BLaER1 (cell line): ENCODE measurements at regions not wholly inside any gene's neighbourhood (a gene's known extent, or its start where the extent isn't known, plus 50 kb on each side); places are given as distances from the start of the nearest gene placed in this dataset.

ENCODE experiments used
- H3K27ac ChIP-seq: shearing (Covaris generic); formaldehyde crosslinking; 2 replicates; pipeline ENCODE4 v1.8.1; 2022
- H3K27me3 ChIP-seq: shearing (Covaris generic); formaldehyde crosslinking; 2 replicates; pipeline ENCODE4 v1.8.1; 2022
- H3K36me3 ChIP-seq: shearing (Covaris generic); formaldehyde crosslinking; 2 replicates; pipeline ENCODE4 v1.8.1; 2022
- H3K4me1 ChIP-seq: shearing (Covaris generic); formaldehyde crosslinking; 2 replicates; pipeline ENCODE4 v1.8.1; 2022
- H3K4me2 ChIP-seq: shearing (Covaris generic); formaldehyde crosslinking; 2 replicates; pipeline ENCODE4 v1.8.1; 2022
- H3K4me3 ChIP-seq: shearing (Covaris generic); formaldehyde crosslinking; 2 replicates; pipeline ENCODE4 v1.8.1; 2022
- H3K9ac ChIP-seq: shearing (Covaris generic); formaldehyde crosslinking; 2 replicates; pipeline ENCODE4 v1.8.1; 2022
- H3K9me3 ChIP-seq: shearing (Covaris generic); formaldehyde crosslinking; 2 replicates; pipeline ENCODE4 v1.8.1; 2022
- H4K20me1 ChIP-seq: shearing (Covaris generic); formaldehyde crosslinking; 2 replicates; pipeline ENCODE4 v1.8.1; 2022
- Cebpa-rat ChIP-seq: shearing (Covaris generic); IDR thresholded peaks from 2 replicates; pipeline ENCODE4 v1.8.1; 2022

DNA sequence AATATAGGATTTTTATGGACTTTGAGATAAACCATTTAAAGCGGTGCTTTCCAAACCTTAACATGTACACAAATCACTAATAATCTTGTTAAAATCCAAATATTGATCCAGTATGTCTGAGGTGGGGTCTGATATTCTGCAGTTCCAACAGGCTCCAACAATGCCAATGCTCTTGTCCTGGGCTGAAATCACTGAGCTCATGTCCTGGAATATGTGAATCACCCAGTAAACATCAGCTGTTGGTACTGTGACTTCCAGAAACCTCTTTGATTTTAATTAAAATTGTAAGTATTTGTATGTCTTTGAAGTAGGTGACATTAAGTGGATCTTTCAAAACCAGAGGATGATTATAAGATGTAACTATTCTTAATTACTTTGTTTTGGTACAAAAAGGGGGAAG is 52.8 kb upstream of the CAST start:
- Histone ChIP-seq H3K36me3 (no peaks in the 10 kb centered on the region), H3K9ac (no peak overlapping the region), H3K4me2 (no peak overlapping the region), H3K4me1 (peaks cover 4% of the 10 kb centered on the region), H3K27ac (no peak overlapping the region), H3K27me3 (no peaks in the 10 kb centered on the region), H3K4me3 (no peak overlapping the region), H4K20me1 (no peaks in the 10 kb centered on the region), H3K9me3 (no peaks in the 10 kb centered on the region; the same call in 1 of the 2 replicates)
- TF ChIP-seq Cebpa-rat = no peak

DNA sequence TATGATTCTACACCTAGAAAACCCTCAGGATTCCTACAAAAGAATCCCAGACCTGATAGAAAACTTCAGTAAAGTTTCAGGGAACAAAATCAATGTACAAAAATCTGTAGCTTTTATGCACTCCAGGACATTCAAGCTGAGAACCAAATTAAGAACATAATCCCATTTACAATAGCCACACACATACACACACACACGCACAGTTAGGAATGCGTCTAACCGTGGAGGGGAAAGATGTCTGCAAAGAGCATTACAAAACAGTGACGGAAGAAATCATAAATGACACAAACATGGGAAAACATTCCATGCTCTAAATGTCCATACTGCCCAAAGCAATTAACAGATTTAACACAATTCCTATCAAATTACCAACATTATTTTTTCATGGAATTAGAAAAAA is 51.4 kb upstream of the CAST start:
- Histone ChIP-seq H3K4me1 (peaks cover 7% of the 10 kb centered on the region), H3K27ac (no peak overlapping the region), H3K4me2 (no peak overlapping the region), H4K20me1 (no peaks in the 10 kb centered on the region), H3K27me3 (no peaks in the 10 kb centered on the region), H3K9me3 (peaks cover 4% of the 10 kb centered on the region), H3K36me3 (no peaks in the 10 kb centered on the region), H3K9ac (no peak overlapping the region), H3K4me3 (no peak overlapping the region)
- no peak for TF ChIP-seq Cebpa-rat

GRCh38 chr5:96611946-96612345 is 50.2 kb upstream of the CAST start:
- TF ChIP-seq Cebpa-rat = no peak
- no peaks in the 10 kb centered on the region for H3K36me3 ChIP-seq
- H3K27ac ChIP-seq = no peak overlapping the region
- no peak overlapping the region for H3K4me2 ChIP-seq
- no peak overlapping the region for H3K4me3 ChIP-seq
- H3K4me1 ChIP-seq = peaks cover 7% of the 10 kb centered on the region
- no peaks in the 10 kb centered on the region for H3K27me3 ChIP-seq
- no peak overlapping the region for H3K9ac ChIP-seq
- peaks cover 8% of the 10 kb centered on the region for H3K9me3 ChIP-seq
- H4K20me1 ChIP-seq = no peaks in the 10 kb centered on the region
